ENCODE measurements at regions not wholly inside any gene's neighbourhood (a gene's known extent, or its start where the extent isn't known, plus 50 kb on each side); places are given as distances from the start of the nearest gene placed in this dataset.

DNA sequence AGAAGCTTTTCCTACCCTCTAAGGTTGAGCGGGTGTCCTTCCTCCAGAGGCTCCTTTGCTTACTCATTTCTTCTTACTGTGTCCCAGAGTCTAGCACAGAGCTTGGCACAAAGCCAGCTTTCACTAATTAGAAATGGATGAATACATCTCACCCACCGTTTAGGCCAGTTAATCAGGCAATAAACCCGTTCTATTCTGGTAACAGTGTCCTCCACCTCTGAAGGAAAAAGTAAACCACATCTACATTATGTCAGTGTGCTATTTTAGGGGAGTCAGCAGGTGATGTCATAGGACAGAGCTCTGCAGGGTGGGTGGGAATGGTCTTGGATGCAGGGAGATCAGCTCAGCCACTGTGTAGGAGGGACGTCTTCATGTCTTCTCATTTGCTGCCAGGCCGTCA lies 109.2 kb downstream of the OSTF1 start:
- Mint-ChIP-seq H3K4me1 (ENCODE audit: low read depth) (no peaks in the 10 kb centered on the region), H3K27me3 (no peaks in the 10 kb centered on the region), H3K4me3 (no peak overlapping the region), H3K36me3 (ENCODE audit: low read depth) (no peaks in the 10 kb centered on the region), H3K27ac (no peak overlapping the region), H3K9me3 (no peaks in the 10 kb centered on the region)
- no peak overlapping the region for H3K4me3 ChIP-seq (ENCODE audit: low read length)
- CTCF ChIA-PET = no interaction called here
- no peak for ATAC-seq (ENCODE audit: poor library complexity)
- DNase-seq = no peak
- POLR2A ChIA-PET = no interaction called here
- H3K4me1 ChIP-seq (ENCODE audit: insufficient read depth, low read length) = no peaks in the 10 kb centered on the region
- H3K27me3 ChIP-seq (ENCODE audit: control insufficient read depth in 1 of 2, insufficient read depth in 2 of 2, low read length in 2 of 2) = no peaks in the 10 kb centered on the region
- no peaks in the 10 kb centered on the region for H3K36me3 ChIP-seq (ENCODE audit: insufficient read depth, low read length)
- H3K9me3 ChIP-seq (ENCODE audit: control insufficient read depth in 1 of 2, insufficient read depth in 1 of 2, low read length in 2 of 2) = no peaks in the 10 kb centered on the region
- intact Hi-C loops (cut with DNase I, micrococcal nuclease) = loop anchor here in 1 of 2 experiments (10.0 kb wide), 1 partner anchor 1197 kb away; the partner anchor contains the start of gene RFK
- H3K27ac ChIP-seq (ENCODE audit: low read depth in 1 of 2, low read length in 2 of 2) = no peak overlapping the region
- no peak for TF ChIP-seq CTCF (IDR thresholded peaks at IDR 0.05)

DNA sequence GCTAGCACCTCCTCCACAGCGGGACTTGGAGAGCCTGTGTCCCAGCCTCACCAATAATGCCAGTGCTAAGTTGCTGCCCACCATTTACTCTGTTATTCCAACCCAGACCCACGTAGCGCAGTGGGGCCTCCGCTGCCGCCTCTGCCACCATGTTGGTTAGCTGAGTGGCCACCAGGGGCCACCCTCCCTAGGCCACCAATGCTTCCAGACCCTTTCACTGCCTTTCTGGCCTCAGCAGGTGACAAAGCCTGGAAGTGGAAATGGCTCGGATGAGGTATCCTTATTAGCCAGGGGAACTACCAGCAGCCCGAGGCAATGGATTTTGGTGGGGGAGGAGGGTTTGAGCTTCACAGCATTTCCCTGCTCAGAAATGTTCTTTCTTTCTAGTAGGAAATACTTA lies 110.1 kb downstream of the OSTF1 start:
- DNase-seq (no peak), ATAC-seq (ENCODE audit: poor library complexity) (no peak)
- H3K4me3 Mint-ChIP-seq = no peak overlapping the region
- no peaks in the 10 kb centered on the region for H3K36me3 Mint-ChIP-seq (ENCODE audit: low read depth)
- no peaks in the 10 kb centered on the region for H3K36me3 ChIP-seq (ENCODE audit: insufficient read depth, low read length)
- H3K27ac ChIP-seq (ENCODE audit: low read depth in 1 of 2, low read length in 2 of 2) = no peak overlapping the region
- no peak overlapping the region for H3K27ac Mint-ChIP-seq
- ChIA-PET POLR2A (no interaction called here), CTCF (no interaction called here)
- H3K9me3 ChIP-seq (ENCODE audit: control insufficient read depth in 1 of 2, insufficient read depth in 1 of 2, low read length in 2 of 2) = no peaks in the 10 kb centered on the region
- H3K27me3 Mint-ChIP-seq = no peaks in the 10 kb centered on the region
- H3K9me3 Mint-ChIP-seq = no peaks in the 10 kb centered on the region
- H3K4me1 ChIP-seq (ENCODE audit: insufficient read depth, low read length) = no peaks in the 10 kb centered on the region
- no peaks in the 10 kb centered on the region for H3K27me3 ChIP-seq (ENCODE audit: control insufficient read depth in 1 of 2, insufficient read depth in 2 of 2, low read length in 2 of 2)
- H3K4me3 ChIP-seq (ENCODE audit: low read length) = no peak overlapping the region
- intact Hi-C loops (cut with DNase I, micrococcal nuclease) = loop anchor here in 1 of 2 experiments (10.0 kb wide), 1 partner anchor 1196 kb away; the partner anchor contains the start of gene RFK
- TF ChIP-seq CTCF (IDR thresholded peaks at IDR 0.05) = no peak
- H3K4me1 Mint-ChIP-seq (ENCODE audit: low read depth) = no peaks in the 10 kb centered on the region

GRCh38 chr9:75200892-75201470 lies 112.7 kb downstream of the OSTF1 start:
- Mint-ChIP-seq H3K4me3 (no peak overlapping the region), H3K27me3 (no peaks in the 10 kb centered on the region), H3K9me3 (no peaks in the 10 kb centered on the region), H3K4me1 (ENCODE audit: low read depth) (no peaks in the 10 kb centered on the region), H3K27ac (no peak overlapping the region), H3K36me3 (ENCODE audit: low read depth) (no peaks in the 10 kb centered on the region)
- intact Hi-C loops (cut with DNase I, micrococcal nuclease) = loop anchor here (1.0 to 2.0 kb wide), 4 partner anchors 37 to 1102 kb away; no protein-coding TSS in a partner anchor
- ATAC-seq (ENCODE audit: poor library complexity) = no peak
- Histone ChIP-seq H3K9me3 (ENCODE audit: control insufficient read depth in 1 of 2, insufficient read depth in 1 of 2, low read length in 2 of 2) (no peaks in the 10 kb centered on the region), H3K27ac (ENCODE audit: low read depth in 1 of 2, low read length in 2 of 2) (no peak overlapping the region), H3K4me3 (ENCODE audit: low read length) (no peak overlapping the region), H3K4me1 (ENCODE audit: insufficient read depth, low read length) (no peaks in the 10 kb centered on the region), H3K36me3 (ENCODE audit: insufficient read depth, low read length) (no peaks in the 10 kb centered on the region), H3K27me3 (ENCODE audit: control insufficient read depth in 1 of 2, insufficient read depth in 2 of 2, low read length in 2 of 2) (no peaks in the 10 kb centered on the region)
- peak; percentile 73 for TF ChIP-seq CTCF (IDR thresholded peaks at IDR 0.05)
- ChIA-PET CTCF (interaction anchor here (1.1 kb wide), 1 partner anchor 1101 kb away, joined by 3 read pairs; no protein-coding TSS in a partner anchor), POLR2A (interaction anchor here (1.5 kb wide), 1 partner anchor 113 kb away, joined by 4 read pairs; the partner anchor contains the start of genes NMRK1 and OSTF1)
- peak in 3 of 14 experiments; percentile 59 to 66 (median 64) for DNase-seq

Data from CD4-positive, alpha-beta T cell (primary cell).